GM19438 (cell line): ENCODE measurements at regions not wholly inside any gene's neighbourhood (a gene's known extent, or its start where the extent isn't known, plus 50 kb on each side); places are given as distances from the start of the nearest gene placed in this dataset.
"Not testable (repeated sequence)": the region's sequence is repeated elsewhere in the genome, so short reads cannot be mapped to it uniquely, and the experiment has no call there.

ENCODE experiments used
- ATAC-seq: cut with Tn5 transposase; IDR thresholded peaks from one replicate; pipeline ENCODE4 v1.9.1; 2021; ENCODE audit warnings: low read depth; ENCODE audit not compliant: unreplicated experiment

GRCh38 chr12:22808860-22809259 lies 183.9 kb downstream of the ETNK1 start:
- ATAC-seq = no peak

- ATAC-seq = no peak
These were observed 185.1 kb downstream of the ETNK1 start for GRCh38 chr12:22810036-22810435.

GRCh38 chr12:22812531-22812930 lies 187.6 kb downstream of the ETNK1 start:
- no peak for ATAC-seq

- no peak for ATAC-seq
These were observed 197.0 kb downstream of the ETNK1 start for GRCh38 chr12:22821985-22822384.

GRCh38 chr12:22826026-22826425 lies 201.1 kb downstream of the ETNK1 start:
- ATAC-seq = no peak

GRCh38 chr12:22826446-22826981 lies 201.5 kb downstream of the ETNK1 start:
- not testable (repeated sequence) for ATAC-seq

GRCh38 chr12:22828066-22828465 lies 203.1 kb downstream of the ETNK1 start:
- ATAC-seq = no peak

GRCh38 chr12:22835431-22835830 lies 210.5 kb downstream of the ETNK1 start:
- no peak for ATAC-seq

- no peak for ATAC-seq
These were observed 225.2 kb downstream of the ETNK1 start for GRCh38 chr12:22850185-22850584.

GRCh38 chr12:22851532-22851931 lies 226.6 kb downstream of the ETNK1 start:
- no peak for ATAC-seq

- no peak for ATAC-seq
These were observed 230.5 kb downstream of the ETNK1 start for GRCh38 chr12:22855456-22855855.

- no peak for ATAC-seq
These were observed 231.2 kb downstream of the ETNK1 start for GRCh38 chr12:22856178-22856577.

- no peak for ATAC-seq
These were observed 234.0 kb downstream of the ETNK1 start for GRCh38 chr12:22858849-22859570.

GRCh38 chr12:22860926-22861325 lies 236.0 kb downstream of the ETNK1 start:
- ATAC-seq = no peak

GRCh38 chr12:22865822-22866221 lies 240.9 kb downstream of the ETNK1 start:
- ATAC-seq = no peak

- ATAC-seq = no peak
These were observed 241.4 kb downstream of the ETNK1 start for GRCh38 chr12:22866406-22866805.

GRCh38 chr12:22874151-22874550 lies 249.2 kb downstream of the ETNK1 start:
- ATAC-seq = no peak

- ATAC-seq = no peak
These were observed 251.3 kb downstream of the ETNK1 start for GRCh38 chr12:22876262-22876661.

GRCh38 chr12:22879203-22879602 lies 254.2 kb downstream of the ETNK1 start:
- ATAC-seq = no peak

- ATAC-seq = no peak
These were observed 255.4 kb downstream of the ETNK1 start for GRCh38 chr12:22880331-22880730.

- ATAC-seq = no peak
These were observed 255.8 kb downstream of the ETNK1 start for GRCh38 chr12:22880807-22881206.

- ATAC-seq = no peak
These were observed 257.0 kb downstream of the ETNK1 start for GRCh38 chr12:22881878-22882385.
